ENCODE measurements at regions not wholly inside any gene's neighbourhood (a gene's known extent, or its start where the extent isn't known, plus 50 kb on each side); places are given as distances from the start of the nearest gene placed in this dataset.

DNA sequence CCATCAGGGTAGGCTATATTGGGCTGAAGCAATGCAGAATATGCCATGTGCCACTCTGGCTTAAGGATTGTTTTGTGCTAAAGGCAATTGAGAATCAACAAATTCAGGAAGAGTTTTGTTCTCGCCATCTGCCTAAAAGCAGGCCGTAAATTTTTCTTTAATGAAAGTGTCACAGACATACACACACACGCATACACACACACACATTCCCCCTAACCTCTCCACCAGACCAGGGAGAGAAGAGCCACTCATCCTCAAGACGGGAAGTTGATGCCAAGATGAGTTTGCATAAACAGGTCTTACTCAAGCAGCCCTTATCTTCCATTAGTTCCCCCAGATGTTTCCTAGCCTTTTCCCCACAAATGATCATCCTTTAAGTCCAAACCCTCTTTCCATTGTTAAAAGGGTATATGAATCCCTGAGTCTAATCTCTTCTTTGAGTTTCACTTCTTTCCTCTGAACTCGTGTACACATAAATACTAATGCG lies 59.6 kb upstream of the TRIM24 start:
- DNase-seq (ENCODE audit: low read depth): no peak
- TF ChIP-seq, protein P1, sequence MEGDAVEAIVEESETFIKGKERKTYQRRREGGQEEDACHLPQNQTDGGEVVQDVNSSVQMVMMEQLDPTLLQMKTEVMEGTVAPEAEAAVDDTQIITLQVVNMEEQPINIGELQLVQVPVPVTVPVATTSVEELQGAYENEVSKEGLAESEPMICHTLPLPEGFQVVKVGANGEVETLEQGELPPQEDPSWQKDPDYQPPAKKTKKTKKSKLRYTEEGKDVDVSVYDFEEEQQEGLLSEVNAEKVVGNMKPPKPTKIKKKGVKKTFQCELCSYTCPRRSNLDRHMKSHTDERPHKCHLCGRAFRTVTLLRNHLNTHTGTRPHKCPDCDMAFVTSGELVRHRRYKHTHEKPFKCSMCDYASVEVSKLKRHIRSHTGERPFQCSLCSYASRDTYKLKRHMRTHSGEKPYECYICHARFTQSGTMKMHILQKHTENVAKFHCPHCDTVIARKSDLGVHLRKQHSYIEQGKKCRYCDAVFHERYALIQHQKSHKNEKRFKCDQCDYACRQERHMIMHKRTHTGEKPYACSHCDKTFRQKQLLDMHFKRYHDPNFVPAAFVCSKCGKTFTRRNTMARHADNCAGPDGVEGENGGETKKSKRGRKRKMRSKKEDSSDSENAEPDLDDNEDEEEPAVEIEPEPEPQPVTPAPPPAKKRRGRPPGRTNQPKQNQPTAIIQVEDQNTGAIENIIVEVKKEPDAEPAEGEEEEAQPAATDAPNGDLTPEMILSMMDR (conservative IDR thresholded peaks at IDR 0.05; ENCODE audit: control insufficient read depth, insufficient read depth, low read depth, low read length): no peak
- H3K4me3 ChIP-seq (ENCODE audit: control insufficient read depth, low read depth, low read length): no peak overlapping the region

DNA sequence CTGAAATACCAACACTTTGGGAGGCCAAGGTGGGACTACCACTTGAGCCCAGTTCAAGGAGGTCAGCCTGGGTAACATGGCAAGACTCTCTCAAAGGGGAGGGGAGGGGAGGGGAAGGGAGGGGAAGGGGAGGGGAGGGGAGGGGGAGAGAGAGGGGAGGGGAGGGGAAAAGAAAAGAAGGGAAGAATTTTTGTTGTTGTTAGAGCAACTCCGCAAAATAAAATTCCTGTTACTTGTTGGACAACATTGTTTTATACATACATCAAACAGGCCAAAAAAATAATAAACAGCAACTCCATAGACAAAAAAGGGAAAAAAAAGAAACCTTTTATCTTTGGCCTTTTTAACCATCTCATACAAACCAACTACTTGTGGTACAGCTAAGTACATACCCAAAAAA lies 57.3 kb upstream of the TRIM24 start:
- no peak overlapping the region for H3K4me3 ChIP-seq (ENCODE audit: control insufficient read depth, low read depth, low read length)
- no peak for DNase-seq (ENCODE audit: low read depth)
- TF ChIP-seq, protein P1 (conservative IDR thresholded peaks at IDR 0.05; ENCODE audit: control insufficient read depth, insufficient read depth, low read depth, low read length): no peak

DNA sequence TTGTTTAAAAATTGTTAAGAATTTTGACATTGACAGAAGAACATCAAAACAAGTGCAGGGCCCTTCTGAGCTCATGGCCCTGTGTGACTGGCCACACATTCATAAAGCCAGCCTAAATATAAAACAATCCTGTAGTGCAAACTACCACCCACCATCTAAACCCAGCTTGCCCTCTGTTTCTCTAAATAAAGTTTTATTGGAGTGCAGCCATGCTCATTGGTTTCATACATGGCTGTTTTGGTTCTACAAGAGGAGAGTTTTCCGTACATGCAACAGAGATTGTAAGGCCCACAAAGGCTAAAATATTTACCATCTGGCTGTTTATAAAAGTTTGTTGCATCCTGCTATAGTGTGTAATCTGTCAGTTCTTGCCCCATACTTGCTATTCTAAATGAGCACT lies 54.6 kb upstream of the TRIM24 start:
- no peak overlapping the region for H3K4me3 ChIP-seq (ENCODE audit: control insufficient read depth, low read depth, low read length)

DNA sequence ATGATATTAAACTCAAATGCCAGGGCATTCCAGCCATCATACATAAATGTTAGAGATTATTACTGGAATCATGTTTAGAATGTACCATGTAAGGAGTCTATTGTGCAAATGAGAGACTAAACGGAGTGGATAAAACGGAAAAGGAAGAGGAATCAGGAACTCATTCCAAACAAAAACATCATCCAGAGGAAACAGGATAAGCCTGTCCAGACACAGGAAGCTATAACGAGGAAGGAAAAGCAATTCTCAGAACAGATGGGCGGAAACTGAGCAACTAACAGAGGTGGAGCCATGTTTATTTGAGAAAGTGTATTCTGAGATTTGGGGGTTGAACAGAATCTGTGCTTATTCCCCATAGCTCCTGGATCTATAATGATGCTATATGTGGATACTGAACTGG lies 52.3 kb upstream of the TRIM24 start:
- no peak for DNase-seq (ENCODE audit: low read depth)
- TF ChIP-seq, protein P1 (conservative IDR thresholded peaks at IDR 0.05; ENCODE audit: control insufficient read depth, insufficient read depth, low read depth, low read length): no peak
- no peak overlapping the region for H3K4me3 ChIP-seq (ENCODE audit: control insufficient read depth, low read depth, low read length)

More for the DNA sequence above, 54.6 kb upstream of the TRIM24 start:
- no peak for DNase-seq (ENCODE audit: low read depth)
- TF ChIP-seq, protein P1 (conservative IDR thresholded peaks at IDR 0.05; ENCODE audit: control insufficient read depth, insufficient read depth, low read depth, low read length): no peak

Measured in fibroblast of mammary gland (primary cell).